ENCODE measurements at regions not wholly inside any gene's neighbourhood (a gene's known extent, or its start where the extent isn't known, plus 50 kb on each side); places are given as distances from the start of the nearest gene placed in this dataset.

DNA sequence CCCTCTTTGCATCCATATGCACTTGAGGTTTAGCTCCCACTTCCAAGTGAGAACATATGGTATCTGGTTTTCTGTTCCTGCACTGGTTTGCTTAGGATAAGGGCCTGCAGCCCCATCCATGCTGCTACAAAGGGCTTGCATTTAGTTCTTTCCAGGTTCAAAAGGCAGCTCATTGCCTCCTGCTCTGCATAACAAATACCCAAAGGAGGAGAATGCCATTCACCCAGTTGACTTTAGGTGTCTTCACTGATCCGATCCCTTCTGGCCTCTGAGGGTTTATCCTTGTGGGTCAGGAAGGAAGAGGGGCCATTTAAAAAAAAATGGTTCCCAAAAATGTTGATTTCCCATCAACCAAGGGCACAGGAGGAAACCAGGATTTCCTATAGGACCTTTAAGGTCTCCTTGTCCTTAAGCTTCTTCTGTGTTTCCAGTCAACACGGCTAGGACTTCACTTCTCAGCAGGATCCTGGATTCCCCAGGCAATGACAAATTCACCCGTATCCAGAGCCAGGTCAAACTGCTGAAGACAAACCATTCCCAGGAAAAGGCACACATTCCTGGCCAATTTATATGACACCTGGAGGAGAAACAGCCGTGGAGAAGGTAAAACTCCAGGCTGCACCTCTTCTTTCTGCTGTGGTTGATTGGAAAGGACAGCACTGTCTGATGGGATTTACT is 447.7 kb upstream of the CDH4 start:
- TF ChIP-seq FOXM1 (IDR thresholded peaks at IDR 0.05; ENCODE audit: low read depth) = no peak
- TF ChIP-seq, protein P1, sequence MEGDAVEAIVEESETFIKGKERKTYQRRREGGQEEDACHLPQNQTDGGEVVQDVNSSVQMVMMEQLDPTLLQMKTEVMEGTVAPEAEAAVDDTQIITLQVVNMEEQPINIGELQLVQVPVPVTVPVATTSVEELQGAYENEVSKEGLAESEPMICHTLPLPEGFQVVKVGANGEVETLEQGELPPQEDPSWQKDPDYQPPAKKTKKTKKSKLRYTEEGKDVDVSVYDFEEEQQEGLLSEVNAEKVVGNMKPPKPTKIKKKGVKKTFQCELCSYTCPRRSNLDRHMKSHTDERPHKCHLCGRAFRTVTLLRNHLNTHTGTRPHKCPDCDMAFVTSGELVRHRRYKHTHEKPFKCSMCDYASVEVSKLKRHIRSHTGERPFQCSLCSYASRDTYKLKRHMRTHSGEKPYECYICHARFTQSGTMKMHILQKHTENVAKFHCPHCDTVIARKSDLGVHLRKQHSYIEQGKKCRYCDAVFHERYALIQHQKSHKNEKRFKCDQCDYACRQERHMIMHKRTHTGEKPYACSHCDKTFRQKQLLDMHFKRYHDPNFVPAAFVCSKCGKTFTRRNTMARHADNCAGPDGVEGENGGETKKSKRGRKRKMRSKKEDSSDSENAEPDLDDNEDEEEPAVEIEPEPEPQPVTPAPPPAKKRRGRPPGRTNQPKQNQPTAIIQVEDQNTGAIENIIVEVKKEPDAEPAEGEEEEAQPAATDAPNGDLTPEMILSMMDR (IDR thresholded peaks at IDR 0.05) = no peak
- TF ChIP-seq YY1 (IDR thresholded peaks at IDR 0.05; ENCODE audit: low read depth) = no peak
- TF ChIP-seq MXI1 (IDR thresholded peaks at IDR 0.05; ENCODE audit: low read depth, low read length) = no peak
- TF ChIP-seq EP300 (IDR thresholded peaks at IDR 0.05; ENCODE audit: borderline replicate concordance in 1 of 2, low read depth in 1 of 2, low read length in 1 of 2) = no peak

All from SK-N-SH (cell line).